Mesodermal cell (in vitro differentiated cells): ENCODE measurements at regions not wholly inside any gene's neighbourhood (a gene's known extent, or its start where the extent isn't known, plus 50 kb on each side); places are given as distances from the start of the nearest gene placed in this dataset.

Experiments used
- H3K27ac ChIP-seq: 2 replicates; pipeline ENCODE4 v1.7.0; 2013; ENCODE audit warnings: mild to moderate bottlenecking, low read depth, low read length, moderate library complexity; ENCODE audit not compliant: severe bottlenecking
- H3K36me3 ChIP-seq: 2 replicates; pipeline ENCODE4 v1.7.1; 2013; ENCODE audit warnings: mild to moderate bottlenecking, low read length, moderate library complexity; ENCODE audit not compliant: control insufficient read depth, insufficient read depth
- H3K4me1 ChIP-seq: one replicate; pipeline ENCODE4 v1.7.1; 2013; ENCODE audit warnings: mild to moderate bottlenecking, low read length; ENCODE audit not compliant: insufficient read depth, control insufficient read depth, poor library complexity, severe bottlenecking
- H3K4me3 ChIP-seq: 2 replicates; pipeline ENCODE4 v1.7.0; 2013; ENCODE audit warnings: low read length, control low read depth, mild to moderate bottlenecking; ENCODE audit not compliant: insufficient read depth, poor library complexity, severe bottlenecking; ENCODE audit errors: extremely low read depth
- H3K9me3 ChIP-seq: 2 replicates; pipeline ENCODE4 v1.7.1; 2013; ENCODE audit warnings: mild to moderate bottlenecking, low read length, moderate library complexity; ENCODE audit not compliant: control insufficient read depth
- WGBS, 2 experiments: methylation state at CpG; one replicate each; pipeline ENCODE4 v1.1.5; 2013; ENCODE audit warnings: missing lambda C conversion rate in 2 of 2; ENCODE audit not compliant: insufficient coverage in 2 of 2; 5-methylcytosine and 5-hydroxymethylcytosine counted together

- Histone ChIP-seq H3K27ac (no peak overlapping the region), H3K4me1 (no peaks in the 10 kb centered on the region), H3K9me3 (peaks cover 8% of the 10 kb centered on the region), H3K4me3 (no peak overlapping the region), H3K36me3 (no peaks in the 10 kb centered on the region)
- 90 to 100% methylated on average over 2 of the region's 2 CpGs for WGBS, 2 experiments
Measured at GRCh38 chr11:109267293-109268095, 154.5 kb upstream of the C11orf87 start.

GRCh38 chr11:109275931-109276330 lies 146.1 kb upstream of the C11orf87 start:
- Histone ChIP-seq H3K4me1 (no peaks in the 10 kb centered on the region), H3K9me3 (no peaks in the 10 kb centered on the region), H3K27ac (no peak overlapping the region), H3K36me3 (no peaks in the 10 kb centered on the region), H3K4me3 (no peak overlapping the region)
- WGBS, 2 experiments: 88 to 92% methylated on average over 1 of the region's 2 CpGs

GRCh38 chr11:109285465-109285864 lies 136.5 kb upstream of the C11orf87 start:
- H3K4me1 ChIP-seq: no peaks in the 10 kb centered on the region
- WGBS, 2 experiments: 100% methylated on average over 2 of the region's 2 CpGs
- H3K9me3 ChIP-seq: no peaks in the 10 kb centered on the region
- H3K36me3 ChIP-seq: no peaks in the 10 kb centered on the region
- H3K4me3 ChIP-seq: no peak overlapping the region
- no peak overlapping the region for H3K27ac ChIP-seq

GRCh38 chr11:109291553-109291952 lies 130.4 kb upstream of the C11orf87 start:
- H3K27ac ChIP-seq: no peak overlapping the region
- H3K4me3 ChIP-seq: no peak overlapping the region
- no peaks in the 10 kb centered on the region for H3K9me3 ChIP-seq
- H3K4me1 ChIP-seq: no peaks in the 10 kb centered on the region
- WGBS, 2 experiments: 60 to 80% methylated on average over 1 of the region's 2 CpGs
- no peaks in the 10 kb centered on the region for H3K36me3 ChIP-seq

- Histone ChIP-seq H3K9me3 (no peaks in the 10 kb centered on the region), H3K27ac (no peak overlapping the region), H3K4me1 (peaks cover 7% of the 10 kb centered on the region), H3K36me3 (no peaks in the 10 kb centered on the region), H3K4me3 (no peak overlapping the region)
- WGBS, 2 experiments: 100% methylated on average over 1 of the region's 2 CpGs; no CpG with 5 or more reads in 1 of the 2 experiments
Measured at GRCh38 chr11:109298865-109299264, 123.1 kb upstream of the C11orf87 start.

GRCh38 chr11:109300211-109300610 lies 121.8 kb upstream of the C11orf87 start:
- no peak overlapping the region for H3K27ac ChIP-seq
- 100% methylated on average over 1 of the region's 3 CpGs; no CpG with 5 or more reads in 1 of the 2 experiments for WGBS, 2 experiments
- no peaks in the 10 kb centered on the region for H3K36me3 ChIP-seq
- no peak overlapping the region for H3K4me3 ChIP-seq
- H3K4me1 ChIP-seq: peaks cover 7% of the 10 kb centered on the region
- H3K9me3 ChIP-seq: no peaks in the 10 kb centered on the region

- Histone ChIP-seq H3K36me3 (no peaks in the 10 kb centered on the region), H3K4me3 (no peak overlapping the region), H3K27ac (no peak overlapping the region), H3K9me3 (no peaks in the 10 kb centered on the region), H3K4me1 (peaks cover 7% of the 10 kb centered on the region)
- WGBS, 2 experiments: 80 to 89% methylated on average over 3 of the region's 4 CpGs
Measured at GRCh38 chr11:109302591-109303334, 119.2 kb upstream of the C11orf87 start.

GRCh38 chr11:109303342-109303741 lies 118.6 kb upstream of the C11orf87 start:
- Histone ChIP-seq H3K27ac (no peak overlapping the region), H3K4me1 (peaks cover 7% of the 10 kb centered on the region), H3K36me3 (no peaks in the 10 kb centered on the region), H3K9me3 (no peaks in the 10 kb centered on the region), H3K4me3 (no peak overlapping the region)
- 89 to 100% methylated on average over 1 of the region's 1 CpG for WGBS, 2 experiments

GRCh38 chr11:109304159-109304558 lies 117.8 kb upstream of the C11orf87 start:
- Histone ChIP-seq H3K36me3 (no peaks in the 10 kb centered on the region), H3K27ac (no peak overlapping the region), H3K9me3 (no peaks in the 10 kb centered on the region), H3K4me1 (peaks cover 7% of the 10 kb centered on the region), H3K4me3 (no peak overlapping the region)
- WGBS, 2 experiments: 100% methylated on average over 1 of the region's 1 CpG; no CpG with 5 or more reads in 1 of the 2 experiments

GRCh38 chr11:109305009-109305408 lies 117.0 kb upstream of the C11orf87 start:
- 95 to 97% methylated on average over 7 of the region's 7 CpGs for WGBS, 2 experiments

GRCh38 chr11:109306322-109306721 lies 115.7 kb upstream of the C11orf87 start:
- no peak overlapping the region for H3K4me3 ChIP-seq
- WGBS, 2 experiments: 54 to 86% methylated on average over 2 of the region's 2 CpGs

More at GRCh38 chr11:109305009-109305408, 117.0 kb upstream of the C11orf87 start:
- Histone ChIP-seq H3K9me3 (no peaks in the 10 kb centered on the region), H3K4me1 (peaks cover 7% of the 10 kb centered on the region), H3K36me3 (no peaks in the 10 kb centered on the region), H3K27ac (no peak overlapping the region), H3K4me3 (no peak overlapping the region)

More at GRCh38 chr11:109306322-109306721, 115.7 kb upstream of the C11orf87 start:
- Histone ChIP-seq H3K27ac (no peak overlapping the region), H3K4me1 (peaks cover 7% of the 10 kb centered on the region), H3K9me3 (no peaks in the 10 kb centered on the region), H3K36me3 (no peaks in the 10 kb centered on the region)
